D721Med (cell line): ENCODE measurements at regions not wholly inside any gene's neighbourhood (a gene's known extent, or its start where the extent isn't known, plus 50 kb on each side); places are given as distances from the start of the nearest gene placed in this dataset.

Source experiments
- DNase-seq: peaks from one replicate; pipeline ENCODE4 v3.0.0; 2011; ENCODE audit warnings: low spot score; ENCODE audit not compliant: insufficient read length
- FAIRE-seq: peaks from 2 replicates; lab custom pipeline; 2011; peaks lifted over from hg19 to GRCh38; lab: Jason Lieb, UNC
- CTCF ChIP-seq: IDR thresholded peaks from 2 replicates; pipeline ENCODE4 v1.5.1; 2012; ENCODE audit warnings: mild to moderate bottlenecking, control low read depth; ENCODE audit not compliant: insufficient read depth; ENCODE audit errors: missing control alignments

- FAIRE-seq (no peak), DNase-seq (no peak)
- TF ChIP-seq CTCF: no peak
These were observed 112.8 kb upstream of the ELL2 start for GRCh38 chr5:96074460-96074859.

GRCh38 chr5:96072791-96073165, 111.1 kb upstream of the ELL2 start:
- no peak for DNase-seq
- TF ChIP-seq CTCF: no peak
- no peak for FAIRE-seq

- no peak for TF ChIP-seq CTCF
- no peak for FAIRE-seq
- DNase-seq: no peak
These were observed 110.6 kb upstream of the ELL2 start for GRCh38 chr5:96072138-96072790.

GRCh38 chr5:96070622-96071225, 109.1 kb upstream of the ELL2 start:
- no peak for FAIRE-seq

GRCh38 chr5:96067894-96068614, 106.4 kb upstream of the ELL2 start:
- DNase-seq: no peak
- no peak for TF ChIP-seq CTCF
- FAIRE-seq: no peak

More at GRCh38 chr5:96070622-96071225, 109.1 kb upstream of the ELL2 start:
- TF ChIP-seq CTCF: no peak
- no peak for DNase-seq

GRCh38 chr5:96067251-96067650, 105.6 kb upstream of the ELL2 start:
- DNase-seq (no peak), FAIRE-seq (no peak)
- TF ChIP-seq CTCF: no peak

GRCh38 chr5:96066386-96066719, 104.7 kb upstream of the ELL2 start:
- DNase-seq: no peak
- no peak for TF ChIP-seq CTCF
- no peak for FAIRE-seq
